GM13977 (cell line): ENCODE measurements at regions not wholly inside any gene's neighbourhood (a gene's known extent, or its start where the extent isn't known, plus 50 kb on each side); places are given as distances from the start of the nearest gene placed in this dataset.

Experiments used
- DNase-seq: peaks from one replicate; pipeline ENCODE4 v3.0.0; 2012; ENCODE audit warnings: low spot score
- CTCF ChIP-seq: IDR thresholded peaks from 2 replicates; pipeline ENCODE4 v1.5.1; 2012; ENCODE audit warnings: mild to moderate bottlenecking, control low read depth; ENCODE audit not compliant: insufficient read depth; ENCODE audit errors: extremely low read depth, missing control alignments
- in situ Hi-C: fragments of 300-500 bp; cut with MboI; formaldehyde crosslinking; loops from one replicate; pipeline ENCODE4 v1.12.0; 2022; ENCODE audit warnings: low sequenced_read_pairs, low pct_unique_long_range_greater_than_20kb, mixed read lengths, inconsistent platforms; ENCODE audit not compliant: unreplicated experiment

GRCh38 chr6:145045582-145045981 is 689.7 kb downstream of the EPM2A start:
- in situ Hi-C loops, result no loop called here
- DNase-seq, result no peak
- TF ChIP-seq CTCF, result no peak

- no peak for DNase-seq
- in situ Hi-C loops, result no loop called here
- no peak for TF ChIP-seq CTCF
Observed at GRCh38 chr6:145047891-145048290, 687.4 kb downstream of the EPM2A start.

- no peak for DNase-seq
- TF ChIP-seq CTCF, result no peak
- in situ Hi-C loops, result no loop called here
Observed at GRCh38 chr6:145051661-145052060, 683.7 kb downstream of the EPM2A start.

DNA sequence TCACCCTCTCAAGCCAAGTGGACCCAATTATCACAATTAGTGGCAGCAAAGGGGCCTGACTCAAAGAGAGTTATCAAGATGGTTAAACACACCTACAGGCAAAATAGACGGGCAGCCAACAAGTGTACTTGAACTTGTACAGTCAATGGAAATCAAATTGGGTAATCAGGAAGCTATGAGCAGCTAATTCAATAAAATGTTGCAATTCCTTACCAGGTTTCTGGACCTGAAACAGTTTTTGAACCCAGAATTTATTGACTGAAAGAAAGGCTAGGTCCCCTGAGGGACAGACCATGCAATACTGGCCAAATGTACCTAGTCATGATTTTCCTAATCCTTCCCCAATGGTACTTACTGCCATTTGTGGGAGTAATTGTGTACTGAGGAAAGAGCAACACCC is 679.8 kb downstream of the EPM2A start:
- in situ Hi-C loops, result no loop called here
- TF ChIP-seq CTCF, result no peak
- DNase-seq, result no peak

DNA sequence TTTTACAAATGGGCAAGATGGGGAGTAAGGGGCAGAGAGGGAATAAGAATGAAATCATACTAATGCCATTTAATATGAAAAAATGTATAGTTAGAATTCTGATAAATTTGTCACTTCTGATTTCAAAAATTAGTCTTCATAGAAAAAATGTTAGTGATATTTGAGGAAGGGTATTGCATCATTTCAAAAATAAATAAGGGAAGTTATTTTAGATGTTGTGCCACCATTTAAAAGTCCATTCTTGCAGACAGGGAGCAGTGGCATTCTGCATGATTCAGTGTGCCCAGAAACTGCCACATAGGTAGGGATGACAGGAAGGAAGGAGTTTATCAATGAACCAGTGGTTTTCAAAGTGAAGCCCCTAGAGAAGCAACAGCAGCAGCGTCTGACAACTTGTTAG is 674.6 kb downstream of the EPM2A start:
- TF ChIP-seq CTCF, result no peak
- in situ Hi-C loops, result no loop called here
- DNase-seq, result no peak

GRCh38 chr6:145063091-145063490 is 672.2 kb downstream of the EPM2A start:
- TF ChIP-seq CTCF, result no peak
- no peak for DNase-seq
- in situ Hi-C loops, result no loop called here

DNA sequence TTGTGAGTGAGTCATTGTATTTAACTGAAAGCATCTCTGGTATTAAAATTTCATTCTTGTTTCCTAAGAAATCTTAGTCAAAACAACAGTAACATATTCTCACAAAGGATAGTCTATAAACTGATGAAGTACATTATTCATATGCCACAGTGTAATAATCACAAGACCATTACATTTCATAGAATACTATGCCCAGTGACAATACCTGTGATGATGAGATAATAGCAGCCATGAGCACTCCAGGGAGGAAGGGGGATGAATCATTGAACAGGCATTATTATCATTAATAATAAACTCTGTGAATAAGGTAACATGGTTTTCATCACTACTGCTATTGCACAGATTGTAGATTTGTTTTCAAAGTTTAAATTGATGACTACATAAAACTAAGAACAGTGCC is 667.9 kb downstream of the EPM2A start:
- in situ Hi-C loops, result no loop called here
- TF ChIP-seq CTCF, result no peak
- DNase-seq, result no peak
